Stimulated activated CD8-positive, alpha-beta memory T cell treated with anti-CD3 and anti-CD28 coated beads, Interleukin-12 subunit alpha, Interleukin-12 subunit beta, amount 100 ng/mL, for 4 hours (primary cell): ENCODE measurements at regions not wholly inside any gene's neighbourhood (a gene's known extent, or its start where the extent isn't known, plus 50 kb on each side); places are given as distances from the start of the nearest gene placed in this dataset.

Experiments
- DNase-seq: peaks from one replicate; pipeline ENCODE4 v3.0.0-alpha.2; 2020; ENCODE audit warnings: low read depth

GRCh38 chr21:28788030-28788429 lies 204.6 kb downstream of the LTN1 start:
- no peak for DNase-seq

- DNase-seq, result no peak
Measured at GRCh38 chr21:28783641-28784185, 209.0 kb downstream of the LTN1 start.

- no peak for DNase-seq
Measured at GRCh38 chr21:28781602-28782276, 210.9 kb downstream of the LTN1 start.

GRCh38 chr21:28779914-28780313 lies 212.8 kb downstream of the LTN1 start:
- no peak for DNase-seq

GRCh38 chr21:28776251-28776650 lies 216.4 kb downstream of the LTN1 start:
- no peak for DNase-seq

- no peak for DNase-seq
Measured at GRCh38 chr21:28775071-28775470, 217.6 kb downstream of the LTN1 start.

- no peak for DNase-seq
Measured at GRCh38 chr21:28773036-28773435, 219.6 kb downstream of the LTN1 start.

GRCh38 chr21:28771790-28772501 lies 220.7 kb downstream of the LTN1 start:
- DNase-seq, result no peak

GRCh38 chr21:28770867-28771661 lies 221.6 kb downstream of the LTN1 start:
- no peak for DNase-seq

GRCh38 chr21:28769683-28770082 lies 223.0 kb downstream of the LTN1 start:
- DNase-seq, result no peak

GRCh38 chr21:28768753-28769152 lies 223.9 kb downstream of the LTN1 start:
- DNase-seq, result no peak

- DNase-seq, result no peak
Measured at GRCh38 chr21:28767523-28767922, 225.2 kb downstream of the LTN1 start.

GRCh38 chr21:28763809-28764418 lies 228.8 kb downstream of the LTN1 start:
- DNase-seq, result no peak

GRCh38 chr21:28762357-28762735 lies 230.3 kb downstream of the LTN1 start:
- DNase-seq, result no peak

- no peak for DNase-seq
Measured at GRCh38 chr21:28761674-28762356, 230.9 kb downstream of the LTN1 start.

GRCh38 chr21:28758883-28759242 lies 233.8 kb downstream of the LTN1 start:
- no peak for DNase-seq

GRCh38 chr21:28758042-28758882 lies 234.4 kb downstream of the LTN1 start:
- no peak for DNase-seq

GRCh38 chr21:28754862-28755261 lies 237.8 kb downstream of the LTN1 start:
- no peak for DNase-seq

- DNase-seq, result no peak
Measured at GRCh38 chr21:28754127-28754611, 238.5 kb downstream of the LTN1 start.

GRCh38 chr21:28752131-28752530 lies 240.5 kb downstream of the LTN1 start:
- no peak for DNase-seq

GRCh38 chr21:28751176-28751575 lies 241.5 kb downstream of the LTN1 start:
- DNase-seq, result no peak
